H9 (cell line): ENCODE measurements at regions not wholly inside any gene's neighbourhood (a gene's known extent, or its start where the extent isn't known, plus 50 kb on each side); places are given as distances from the start of the nearest gene placed in this dataset.

Source experiments
- DNase-seq: peaks from one replicate; pipeline ENCODE4 v3.0.0-alpha.2; 2017
- H2AFZ ChIP-seq: one replicate; pipeline ENCODE4 v1.6.1; 2013; ENCODE audit warnings: mild to moderate bottlenecking, low read length, control low read depth, moderate library complexity
- H2AK5ac ChIP-seq: 2 replicates; pipeline ENCODE4 v1.6.1; 2013; ENCODE audit warnings: low read length, control low read depth, mixed read lengths; ENCODE audit not compliant: insufficient read length
- H2BK120ac ChIP-seq: one replicate; pipeline ENCODE4 v1.6.1; 2013; ENCODE audit warnings: low read depth, mild to moderate bottlenecking, low read length, control low read depth, inconsistent platforms; ENCODE audit not compliant: poor library complexity, severe bottlenecking
- H2BK12ac ChIP-seq: 2 replicates; pipeline ENCODE4 v1.6.1; 2013; ENCODE audit warnings: low read length, control low read depth, mixed read lengths, low read depth; ENCODE audit not compliant: insufficient read length
- H2BK15ac ChIP-seq: 2 replicates; pipeline ENCODE4 v1.6.1; 2013; ENCODE audit warnings: low read depth, low read length, control low read depth
- H2BK20ac ChIP-seq: one replicate; pipeline ENCODE4 v1.6.1; 2013; ENCODE audit warnings: low read depth, mild to moderate bottlenecking, low read length, control low read depth, inconsistent platforms; ENCODE audit not compliant: poor library complexity, severe bottlenecking
- H2BK5ac ChIP-seq: 2 replicates; pipeline ENCODE4 v1.6.1; 2013; ENCODE audit warnings: low read length, control low read depth, mixed read lengths; ENCODE audit not compliant: insufficient read length
- H3K14ac ChIP-seq: 2 replicates; pipeline ENCODE4 v1.6.1; 2013; ENCODE audit warnings: low read length, control low read depth; ENCODE audit not compliant: insufficient read depth
- H3K18ac ChIP-seq: 2 replicates; pipeline ENCODE4 v1.6.1; 2013; ENCODE audit warnings: low read depth, mild to moderate bottlenecking, mixed read lengths, low read length, control low read depth; ENCODE audit not compliant: insufficient read length
- H3K23ac ChIP-seq: 2 replicates; pipeline ENCODE4 v1.6.1; 2013; ENCODE audit warnings: low read length, control low read depth, mixed read lengths, low read depth; ENCODE audit not compliant: insufficient read length
- H3K23me2 ChIP-seq: 2 replicates; pipeline ENCODE4 v1.6.1; 2013; ENCODE audit warnings: low read depth, mild to moderate bottlenecking, mixed read lengths, low read length, control low read depth; ENCODE audit not compliant: insufficient read length, poor library complexity, severe bottlenecking
- H3K27ac ChIP-seq: 2 replicates; pipeline ENCODE4 v1.5.1; 2013; ENCODE audit warnings: low read length, control low read depth, mixed read lengths, low read depth; ENCODE audit not compliant: insufficient read length
- H3K27me3 ChIP-seq: 2 replicates; pipeline ENCODE4 v1.6.1; 2013; ENCODE audit warnings: low read length, control low read depth, inconsistent platforms; ENCODE audit not compliant: insufficient read depth
- H3K4ac ChIP-seq: 2 replicates; pipeline ENCODE4 v1.6.1; 2013; ENCODE audit warnings: low read depth, mild to moderate bottlenecking, control low read depth, inconsistent platforms, low read length, moderate library complexity
- H3K4me1 ChIP-seq: 2 replicates; pipeline ENCODE4 v1.6.1; 2013; ENCODE audit warnings: low read length, control low read depth, inconsistent platforms; ENCODE audit not compliant: insufficient read depth
- H3K4me2 ChIP-seq: 2 replicates; pipeline ENCODE4 v1.6.1; 2013; ENCODE audit warnings: low read length, control low read depth, mixed read lengths; ENCODE audit not compliant: insufficient read length, insufficient read depth
- H3K56ac ChIP-seq: 2 replicates; pipeline ENCODE4 v1.6.1; 2013; ENCODE audit warnings: low read depth, mild to moderate bottlenecking, mixed read lengths, low read length, control low read depth; ENCODE audit not compliant: insufficient read length
- H3K79me1 ChIP-seq: 2 replicates; pipeline ENCODE4 v1.6.1; 2013; ENCODE audit warnings: low read depth, mild to moderate bottlenecking, moderate library complexity, low read length, control low read depth, inconsistent platforms; ENCODE audit not compliant: insufficient read depth, poor library complexity, severe bottlenecking
- H3K79me2 ChIP-seq: 2 replicates; pipeline ENCODE4 v1.6.1; 2013; ENCODE audit warnings: low read length, control low read depth, inconsistent platforms; ENCODE audit not compliant: insufficient read depth
- H3K9ac ChIP-seq: 2 replicates; pipeline ENCODE4 v1.6.1; 2013; ENCODE audit warnings: low read length, control low read depth, mixed read lengths; ENCODE audit not compliant: insufficient read length; ENCODE audit errors: extremely low read depth
- H3K9me3 ChIP-seq: one replicate; pipeline ENCODE4 v1.6.1; 2013; ENCODE audit warnings: low read depth, low read length, inconsistent platforms; ENCODE audit not compliant: control insufficient read depth
- H3T11ph ChIP-seq: one replicate; pipeline ENCODE4 v1.6.1; 2013; ENCODE audit warnings: mild to moderate bottlenecking, low read length, control low read depth, inconsistent platforms
- H4K20me1 ChIP-seq: one replicate; pipeline ENCODE4 v1.6.1; 2013; ENCODE audit not compliant: control insufficient read depth, insufficient read length, insufficient read depth
- H4K5ac ChIP-seq: 2 replicates; pipeline ENCODE4 v1.6.1; 2013; ENCODE audit warnings: low read depth, mild to moderate bottlenecking, mixed read lengths, low read length, control low read depth; ENCODE audit not compliant: insufficient read length
- H4K8ac ChIP-seq: replicated peaks from 2 replicates; pipeline ENCODE4 v1.6.1; 2013; ENCODE audit warnings: low read length, control low read depth, mixed read lengths, low read depth; ENCODE audit not compliant: insufficient read length
- H4K91ac ChIP-seq: 2 replicates; pipeline ENCODE4 v1.6.1; 2013; ENCODE audit warnings: low read depth, mild to moderate bottlenecking, moderate library complexity, mixed read lengths, low read length, control low read depth; ENCODE audit not compliant: insufficient read length
- H3K27ac Mint-ChIP-seq, 3 experiments: 2 replicates in 2 of 3; 3 replicates in 1 of 3; pipeline ENCODE4 v1.8.0; 2020 to 2021; ENCODE audit warnings: mixed read lengths in 3 of 3, mild to moderate bottlenecking in 1 of 3, moderate library complexity in 1 of 3
- H3K27me3 Mint-ChIP-seq: 2 replicates; pipeline ENCODE4 v1.8.0; 2021; ENCODE audit warnings: low read depth, mild to moderate bottlenecking, moderate library complexity, mixed read lengths
- H3K36me3 Mint-ChIP-seq, 3 experiments: 2 replicates in 2 of 3; 3 replicates in 1 of 3; pipeline ENCODE4 v1.8.0; 2020 to 2021; ENCODE audit warnings: low read depth in 3 of 3, mixed read lengths in 3 of 3; ENCODE audit not compliant: insufficient read depth in 1 of 3
- H3K4me1 Mint-ChIP-seq, 2 experiments: 2 replicates each; pipeline ENCODE4 v1.8.0; 2020; ENCODE audit warnings: mixed read lengths in 2 of 2
- H3K4me3 Mint-ChIP-seq, 2 experiments: 2 replicates in 1 of 2; 3 replicates in 1 of 2; pipeline ENCODE4 v1.8.0; 2020 to 2021; ENCODE audit warnings: mild to moderate bottlenecking in 2 of 2, mixed read lengths in 2 of 2, moderate library complexity in 1 of 2
- H3K9me3 Mint-ChIP-seq, 2 experiments: 2 replicates in 1 of 2; 3 replicates in 1 of 2; pipeline ENCODE4 v1.8.0; 2020; ENCODE audit warnings: mild to moderate bottlenecking in 2 of 2, mixed read lengths in 2 of 2, moderate library complexity in 1 of 2
- CTCF ChIP-seq: fragments of 200-600 bp; sonication (generic); conservative IDR thresholded peaks from 3 replicates; pipeline ENCODE4 v1.8.0; 2021; ENCODE audit warnings: antibody characterized with exemption, mild to moderate bottlenecking
- WGBS: extraction: QIAGEN DNeasy Blood & Tissue Kit; methylation state at CpG from one replicate; pipeline ENCODE4 v1.1.7; 2013; ENCODE audit warnings: missing lambda C conversion rate, low lambda C conversion rate, mixed read lengths; ENCODE audit not compliant: insufficient read length; ENCODE audit errors: extremely low coverage; 5-methylcytosine and 5-hydroxymethylcytosine counted together

- H3K4me3 Mint-ChIP-seq: no peak overlapping the region
- no peaks in the 10 kb centered on the region for H3K27me3 ChIP-seq
- H4K91ac ChIP-seq: no peak overlapping the region
- H3K36me3 Mint-ChIP-seq: peaks cover 0 to 4% (median 0%) of the 10 kb centered on the region in 3 experiments; a peak in 1 of 7 replicates
- H3K27ac Mint-ChIP-seq: no peak overlapping the region
- H3K23ac ChIP-seq: no peak overlapping the region
- H3K9me3 Mint-ChIP-seq: no peaks in the 10 kb centered on the region; a peak in 1 of 5 replicates
- no CpG with 5 or more reads among the region's 12 CpGs for WGBS
- H2BK20ac ChIP-seq: no peak overlapping the region
- H3K14ac ChIP-seq: no peak overlapping the region
- H2AFZ ChIP-seq: no peak overlapping the region
- no peaks in the 10 kb centered on the region; the same call in 1 of the 2 replicates for H3K27me3 Mint-ChIP-seq
- H3K79me1 ChIP-seq: no peaks in the 10 kb centered on the region
- DNase-seq: no peak
- no peak overlapping the region for H3K4ac ChIP-seq
- H2AK5ac ChIP-seq: no peak overlapping the region
- H3K4me1 Mint-ChIP-seq: peaks cover 11 to 17% of the 10 kb centered on the region in 2 experiments
- H3K4me2 ChIP-seq: no peak overlapping the region
- no peaks in the 10 kb centered on the region for H3K9me3 ChIP-seq
- no peak overlapping the region for H4K5ac ChIP-seq
- H3K23me2 ChIP-seq: no peaks in the 10 kb centered on the region
- H3K79me2 ChIP-seq: no peaks in the 10 kb centered on the region
- H3K9ac ChIP-seq: no peak overlapping the region
- H3K27ac ChIP-seq: no peak overlapping the region
- H3K4me1 ChIP-seq: no peaks in the 10 kb centered on the region; the same call in 1 of the 2 replicates
- no peak overlapping the region for H2BK5ac ChIP-seq
- no peak overlapping the region for H3T11ph ChIP-seq
- H2BK120ac ChIP-seq: no peak overlapping the region
- no peaks in the 10 kb centered on the region for H4K20me1 ChIP-seq
- no peak overlapping the region for H2BK15ac ChIP-seq
- no peak overlapping the region for H2BK12ac ChIP-seq
- no peak overlapping the region for H3K56ac ChIP-seq
- no peak overlapping the region for H4K8ac ChIP-seq
- no peak for TF ChIP-seq CTCF
- no peak overlapping the region for H3K18ac ChIP-seq
Observed at GRCh38 chr5:124866355-124867136, 120.1 kb upstream of the ZNF608 start.
